ENCODE measurements at regions not wholly inside any gene's neighbourhood (a gene's known extent, or its start where the extent isn't known, plus 50 kb on each side); places are given as distances from the start of the nearest gene placed in this dataset.

DNA sequence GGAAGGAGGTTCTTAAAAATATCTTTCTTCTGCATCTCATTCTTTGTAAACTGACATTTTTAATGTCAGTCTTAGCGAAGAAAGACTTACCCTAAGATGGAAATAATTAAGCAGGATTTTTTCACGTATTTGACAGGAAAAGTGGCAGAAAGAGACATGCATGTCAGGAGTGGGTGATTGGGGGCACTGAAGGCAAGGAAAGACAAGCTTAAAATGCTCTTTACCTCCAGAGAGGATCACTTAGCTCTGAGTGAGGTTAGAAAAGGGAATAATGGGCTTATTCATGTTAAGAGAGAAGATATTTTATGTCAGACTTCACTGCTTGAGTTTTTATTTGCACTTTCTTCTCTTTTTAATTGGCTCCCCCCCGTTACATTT lies 1358.2 kb upstream of the TMEM132C start:
- DNase-seq (ENCODE audit: low read depth in 2 of 2): no peak
- TF ChIP-seq, protein P1, sequence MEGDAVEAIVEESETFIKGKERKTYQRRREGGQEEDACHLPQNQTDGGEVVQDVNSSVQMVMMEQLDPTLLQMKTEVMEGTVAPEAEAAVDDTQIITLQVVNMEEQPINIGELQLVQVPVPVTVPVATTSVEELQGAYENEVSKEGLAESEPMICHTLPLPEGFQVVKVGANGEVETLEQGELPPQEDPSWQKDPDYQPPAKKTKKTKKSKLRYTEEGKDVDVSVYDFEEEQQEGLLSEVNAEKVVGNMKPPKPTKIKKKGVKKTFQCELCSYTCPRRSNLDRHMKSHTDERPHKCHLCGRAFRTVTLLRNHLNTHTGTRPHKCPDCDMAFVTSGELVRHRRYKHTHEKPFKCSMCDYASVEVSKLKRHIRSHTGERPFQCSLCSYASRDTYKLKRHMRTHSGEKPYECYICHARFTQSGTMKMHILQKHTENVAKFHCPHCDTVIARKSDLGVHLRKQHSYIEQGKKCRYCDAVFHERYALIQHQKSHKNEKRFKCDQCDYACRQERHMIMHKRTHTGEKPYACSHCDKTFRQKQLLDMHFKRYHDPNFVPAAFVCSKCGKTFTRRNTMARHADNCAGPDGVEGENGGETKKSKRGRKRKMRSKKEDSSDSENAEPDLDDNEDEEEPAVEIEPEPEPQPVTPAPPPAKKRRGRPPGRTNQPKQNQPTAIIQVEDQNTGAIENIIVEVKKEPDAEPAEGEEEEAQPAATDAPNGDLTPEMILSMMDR (IDR thresholded peaks at IDR 0.05; ENCODE audit: low read depth, low read length): no peak
- no peak overlapping the region for H3K4me3 ChIP-seq (replicated peaks in 1 of 2; ENCODE audit: low read depth in 2 of 2, low read length in 2 of 2)

DNA sequence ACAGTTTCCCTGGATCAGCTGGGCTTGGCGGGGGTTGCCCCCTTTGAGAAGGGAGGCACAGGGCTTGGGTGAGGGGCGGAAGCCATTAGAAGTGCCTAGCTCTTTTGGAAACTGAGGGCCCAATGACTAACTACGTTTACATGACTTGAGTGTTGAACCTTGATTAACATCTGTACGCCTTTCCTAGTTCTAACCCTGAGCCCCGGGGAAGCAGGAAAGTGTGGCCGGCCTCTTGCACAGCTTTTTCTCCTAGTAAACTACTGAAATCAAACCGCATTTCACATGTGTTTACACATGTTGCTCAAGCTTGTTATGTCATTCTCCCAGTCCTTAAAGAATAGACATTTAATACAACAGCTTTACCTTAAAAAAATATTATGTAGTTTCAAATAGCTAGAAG lies 1356.4 kb upstream of the TMEM132C start:
- no peak for DNase-seq (ENCODE audit: low read depth in 2 of 2)
- TF ChIP-seq, protein P1 (IDR thresholded peaks at IDR 0.05; ENCODE audit: low read depth, low read length): no peak

DNA sequence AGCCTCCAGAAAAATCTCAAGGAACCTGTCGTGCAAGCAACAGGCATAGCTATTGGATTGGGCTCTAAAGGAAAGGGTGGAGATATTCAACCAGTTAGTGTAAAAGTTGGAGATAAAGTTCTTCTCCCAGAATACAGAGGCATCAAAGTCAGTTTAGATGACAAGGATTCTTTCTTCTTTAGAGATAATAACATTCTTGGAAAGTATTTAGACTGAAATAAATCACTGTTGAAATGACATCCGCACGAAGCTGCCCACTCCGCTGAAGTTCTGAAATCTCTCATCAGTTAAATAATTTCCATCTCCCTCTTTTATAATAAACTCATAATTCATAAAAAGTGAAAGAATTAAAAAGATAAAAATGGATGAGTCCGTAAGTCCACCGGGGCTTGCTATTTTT lies 1354.9 kb upstream of the TMEM132C start:
- TF ChIP-seq, protein P1 (IDR thresholded peaks at IDR 0.05; ENCODE audit: low read depth, low read length): no peak
- DNase-seq (ENCODE audit: low read depth in 2 of 2): no peak

More for the DNA sequence above, 1356.4 kb upstream of the TMEM132C start:
- no peak overlapping the region for H3K4me3 ChIP-seq (replicated peaks in 1 of 2; ENCODE audit: low read depth in 2 of 2, low read length in 2 of 2)

DNA sequence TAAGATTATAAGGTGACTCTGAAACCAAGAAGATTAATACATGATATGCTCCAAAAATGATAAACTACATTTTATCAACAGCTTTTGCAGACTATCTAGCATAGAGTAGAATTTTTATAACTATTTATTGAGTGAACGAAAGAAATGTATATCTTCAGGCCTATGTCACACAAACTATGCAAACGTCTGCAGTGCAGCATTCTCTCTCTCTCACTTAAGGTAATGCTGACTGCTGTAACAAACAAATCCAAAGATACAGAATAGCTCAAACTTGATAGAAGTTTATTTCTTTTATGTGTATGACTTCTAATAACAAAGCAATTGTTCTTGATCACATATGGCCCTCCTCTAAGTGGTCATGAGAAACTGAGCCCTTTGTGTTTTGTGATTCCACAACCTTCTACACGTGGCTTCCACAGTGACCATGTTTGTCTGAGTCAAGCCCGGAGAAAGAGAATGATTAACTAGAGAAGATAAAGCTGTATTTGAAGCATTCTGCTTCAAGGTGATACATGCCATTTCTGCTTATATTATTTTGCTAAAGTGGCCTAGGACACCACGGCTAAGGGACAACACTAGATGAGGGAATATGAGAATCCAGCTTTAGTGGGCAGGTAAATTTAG lies 1352.7 kb upstream of the TMEM132C start:
- no peak overlapping the region for H3K4me3 ChIP-seq (replicated peaks in 1 of 2; ENCODE audit: low read depth in 2 of 2, low read length in 2 of 2)
- DNase-seq (ENCODE audit: low read depth in 2 of 2): no peak
- TF ChIP-seq, protein P1 (IDR thresholded peaks at IDR 0.05; ENCODE audit: low read depth, low read length): no peak

More for the DNA sequence above, 1354.9 kb upstream of the TMEM132C start:
- no peak overlapping the region for H3K4me3 ChIP-seq (replicated peaks in 1 of 2; ENCODE audit: low read depth in 2 of 2, low read length in 2 of 2)

DNA sequence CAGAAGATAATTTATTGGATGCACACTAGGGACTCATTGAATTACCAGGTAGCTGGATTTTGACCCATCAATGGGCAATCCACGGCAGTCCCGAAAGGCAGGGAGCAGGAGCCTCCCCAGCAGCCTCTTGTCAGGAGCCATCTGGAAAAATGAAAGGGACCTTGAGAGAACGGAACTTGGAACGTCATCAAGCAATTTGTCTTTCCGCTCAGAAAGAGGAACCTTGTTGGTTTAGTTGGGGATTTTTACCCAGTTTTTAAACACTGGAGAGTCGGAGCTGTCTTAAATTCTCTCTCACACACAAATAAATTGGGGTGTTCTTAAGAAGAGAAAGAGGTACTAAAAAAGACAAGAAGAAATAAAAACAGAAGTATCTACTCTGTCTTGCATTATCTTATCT lies 1351.7 kb upstream of the TMEM132C start:
- DNase-seq (ENCODE audit: low read depth in 2 of 2): no peak
- no peak overlapping the region for H3K4me3 ChIP-seq (replicated peaks in 1 of 2; ENCODE audit: low read depth in 2 of 2, low read length in 2 of 2)
- TF ChIP-seq, protein P1 (IDR thresholded peaks at IDR 0.05; ENCODE audit: low read depth, low read length): no peak

DNA sequence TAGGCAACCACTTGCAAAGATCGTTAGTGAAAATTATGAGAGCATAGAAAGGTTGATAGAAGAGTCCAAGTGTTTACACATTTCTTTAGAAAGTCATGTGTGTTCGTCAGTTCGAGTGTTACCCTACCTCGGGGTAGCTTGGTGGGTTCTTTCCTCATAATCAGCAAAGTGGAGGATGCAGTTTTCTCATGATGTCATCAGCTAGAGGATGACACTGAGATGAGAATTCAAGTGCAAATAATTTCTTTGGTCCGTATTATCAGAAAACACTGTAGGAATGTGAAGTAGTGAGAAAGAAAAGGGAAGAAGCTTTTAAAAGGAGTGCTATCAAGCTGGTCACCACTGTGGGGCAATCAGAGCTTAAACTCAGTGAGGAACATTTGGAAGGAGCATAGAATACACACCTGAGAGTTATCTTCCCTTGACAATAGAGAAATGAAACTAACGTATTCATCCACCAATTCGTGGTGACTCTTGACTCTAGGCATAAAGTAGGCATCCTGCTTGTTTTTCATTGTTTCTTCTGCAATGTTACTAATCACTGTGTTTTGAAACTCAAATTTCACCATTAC lies 1340.9 kb upstream of the TMEM132C start:
- no peak for DNase-seq (ENCODE audit: low read depth in 2 of 2)

More for the DNA sequence above, 1340.9 kb upstream of the TMEM132C start:
- no peak overlapping the region for H3K4me3 ChIP-seq (replicated peaks in 1 of 2; ENCODE audit: low read depth in 2 of 2, low read length in 2 of 2)
- TF ChIP-seq, protein P1 (IDR thresholded peaks at IDR 0.05; ENCODE audit: low read depth, low read length): no peak

Measured in cardiac fibroblast (primary cell).